HFFc6 (cell line): ENCODE measurements at regions not wholly inside any gene's neighbourhood (a gene's known extent, or its start where the extent isn't known, plus 50 kb on each side); places are given as distances from the start of the nearest gene placed in this dataset.

Experiments used
- DNase-seq: peaks from one replicate; pipeline ENCODE4 v3.0.0-alpha.2; 2018
- H3K27ac Mint-ChIP-seq: 2 replicates; pipeline ENCODE4 v1.8.0; 2020; ENCODE audit warnings: mild to moderate bottlenecking, mixed read lengths
- H3K27me3 Mint-ChIP-seq: 2 replicates; pipeline ENCODE4 v1.8.0; 2021; ENCODE audit warnings: mild to moderate bottlenecking, moderate library complexity, mixed read lengths; ENCODE audit not compliant: insufficient read depth
- H3K36me3 Mint-ChIP-seq: 2 replicates; pipeline ENCODE4 v1.8.0; 2021; ENCODE audit warnings: low read depth, mixed read lengths
- H3K4me1 Mint-ChIP-seq: 2 replicates; pipeline ENCODE4 v1.8.0; 2020; ENCODE audit warnings: low read depth, mixed read lengths
- H3K4me3 Mint-ChIP-seq: 2 replicates; pipeline ENCODE4 v1.8.0; 2020; ENCODE audit warnings: mild to moderate bottlenecking, moderate library complexity, mixed read lengths
- H3K9me3 Mint-ChIP-seq: 2 replicates; pipeline ENCODE4 v1.8.0; 2020; ENCODE audit warnings: mild to moderate bottlenecking, mixed read lengths
- CTCF ChIP-seq: fragments of 200-600 bp; sonication (generic); IDR thresholded peaks from 2 replicates; pipeline ENCODE4 v1.5.0; 2021; ENCODE audit warnings: antibody characterized with exemption, mild to moderate bottlenecking

DNA sequence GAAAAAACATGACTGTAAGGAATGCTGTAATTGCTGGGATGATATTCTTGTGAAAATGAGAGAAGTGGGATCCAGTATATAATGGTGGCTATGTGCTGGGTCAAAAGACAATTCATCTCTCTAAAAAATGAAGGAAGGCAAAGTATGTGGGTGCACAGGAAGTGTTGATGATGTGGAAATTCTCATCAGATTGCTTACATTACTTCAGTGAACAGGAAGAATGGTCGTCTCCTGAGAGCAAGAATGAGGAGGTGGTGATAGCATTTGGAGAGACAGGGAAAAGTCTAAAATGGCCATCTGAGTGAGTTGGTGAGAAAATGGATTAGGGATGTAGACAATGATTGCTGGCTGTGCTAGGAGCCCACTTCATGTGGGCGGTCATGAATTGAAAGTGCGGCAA lies 253.5 kb upstream of the NREP start:
- Mint-ChIP-seq H3K27me3 (no peaks in the 10 kb centered on the region), H3K4me1 (peaks cover 63% of the 10 kb centered on the region), H3K4me3 (no peak overlapping the region), H3K9me3 (peaks cover 5% of the 10 kb centered on the region; the same call in 1 of the 2 replicates), H3K36me3 (peaks cover 3% of the 10 kb centered on the region; the same call in 1 of the 2 replicates), H3K27ac (no peak overlapping the region)
- DNase-seq, result no peak
- TF ChIP-seq CTCF, result no peak

- H3K9me3 Mint-ChIP-seq, result peaks cover 5% of the 10 kb centered on the region; the same call in 1 of the 2 replicates
- H3K36me3 Mint-ChIP-seq, result peaks cover 3% of the 10 kb centered on the region; the same call in 1 of the 2 replicates
- peak overlapping the region; percentile 82 for H3K27ac Mint-ChIP-seq
- no peak overlapping the region for H3K4me3 Mint-ChIP-seq
- peak; percentile 53 for DNase-seq
- peaks cover 66% of the 10 kb centered on the region for H3K4me1 Mint-ChIP-seq
- no peak for TF ChIP-seq CTCF
- H3K27me3 Mint-ChIP-seq, result no peaks in the 10 kb centered on the region
Observed at GRCh38 chr5:112006721-112007120, 249.7 kb upstream of the NREP start.

- H3K9me3 Mint-ChIP-seq, result peaks cover 5% of the 10 kb centered on the region; the same call in 1 of the 2 replicates
- no peaks in the 10 kb centered on the region for H3K27me3 Mint-ChIP-seq
- peak; percentile 72 for DNase-seq
- peak overlapping the region; percentile 83 for H3K27ac Mint-ChIP-seq
- peaks cover 3% of the 10 kb centered on the region; the same call in 1 of the 2 replicates for H3K36me3 Mint-ChIP-seq
- H3K4me3 Mint-ChIP-seq, result peak overlapping the region; percentile 43
- TF ChIP-seq CTCF, result no peak
- H3K4me1 Mint-ChIP-seq, result peaks cover 71% of the 10 kb centered on the region
Observed at GRCh38 chr5:112005623-112005930, 248.6 kb upstream of the NREP start.

DNA sequence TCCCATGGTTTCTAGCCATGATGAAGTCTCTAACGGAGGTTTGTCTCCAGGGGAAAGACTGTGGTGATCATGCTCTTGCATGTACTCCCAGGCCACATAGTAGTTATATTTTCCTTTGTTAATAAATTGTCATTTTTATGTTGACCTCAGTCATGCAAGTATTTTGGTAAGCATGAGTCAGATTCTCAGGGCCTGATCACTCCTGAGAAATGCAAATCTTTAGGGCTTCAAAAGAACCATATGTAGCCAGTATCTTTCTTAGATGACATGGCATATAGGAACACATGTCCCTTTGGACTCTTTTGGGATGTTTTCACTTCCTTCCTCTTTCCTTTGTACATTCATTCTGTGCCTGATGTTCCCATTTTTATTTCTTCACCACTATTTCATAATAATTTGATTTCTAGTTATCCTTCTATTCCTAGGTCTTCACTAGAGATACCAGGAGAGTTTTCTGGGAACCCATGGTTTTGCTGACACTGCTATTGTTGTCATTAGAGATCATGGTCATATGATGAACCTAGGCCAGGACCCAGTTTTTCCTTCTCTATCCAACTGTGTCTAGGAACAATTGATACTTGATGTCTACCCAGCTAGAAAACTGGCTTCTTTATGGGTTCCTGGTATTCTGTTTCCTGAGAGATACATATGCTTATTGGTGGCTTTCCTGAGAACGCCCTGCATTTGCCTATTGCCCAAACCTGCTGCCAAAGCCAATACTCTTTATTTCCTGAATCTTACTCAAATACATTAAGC lies 248.1 kb upstream of the NREP start:
- H3K36me3 Mint-ChIP-seq, result peaks cover 3% of the 10 kb centered on the region; the same call in 1 of the 2 replicates

DNA sequence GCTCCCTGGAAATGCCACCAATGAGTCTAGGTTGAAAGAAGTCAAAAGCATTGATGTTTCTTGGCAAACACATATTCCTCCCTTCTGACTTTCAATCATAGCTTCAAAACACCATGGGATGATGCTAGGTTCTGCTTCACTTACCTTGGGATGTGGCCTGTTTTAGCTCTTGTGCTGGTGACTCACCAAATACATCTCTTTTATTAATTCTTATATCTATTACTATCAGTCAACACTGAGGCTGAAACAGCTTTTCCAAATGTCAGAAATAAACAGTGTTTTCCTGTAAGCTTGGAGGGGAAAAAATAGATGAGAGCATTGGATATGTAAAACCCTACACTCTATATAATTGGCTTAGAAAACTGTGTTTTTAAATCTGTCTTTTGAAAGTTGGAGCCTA lies 245.4 kb upstream of the NREP start:
- Mint-ChIP-seq H3K27ac (peak overlapping the region; percentile 11; the same call in 1 of the 2 replicates), H3K4me1 (peaks cover 96% of the 10 kb centered on the region), H3K9me3 (peaks cover 5% of the 10 kb centered on the region; the same call in 1 of the 2 replicates), H3K4me3 (no peak overlapping the region), H3K36me3 (0 out of 2 replicates have a peak, but pooled peaks cover 3% of the 10 kb centered on the region), H3K27me3 (no peaks in the 10 kb centered on the region)
- DNase-seq, result no peak
- TF ChIP-seq CTCF, result no peak

More for the DNA sequence above, 248.1 kb upstream of the NREP start:
- no peak for TF ChIP-seq CTCF
- H3K4me3 Mint-ChIP-seq, result peak overlapping the region; percentile 43; the same call in 1 of the 2 replicates
- H3K27me3 Mint-ChIP-seq, result no peaks in the 10 kb centered on the region
- peak overlapping the region; percentile 83 for H3K27ac Mint-ChIP-seq
- peak; percentile 76 for DNase-seq
- H3K9me3 Mint-ChIP-seq, result peaks cover 5% of the 10 kb centered on the region; the same call in 1 of the 2 replicates
- peaks cover 70% of the 10 kb centered on the region for H3K4me1 Mint-ChIP-seq
